Islet of Langerhans (tissue), 1 donor: ENCODE measurements at regions not wholly inside any gene's neighbourhood (a gene's known extent, or its start where the extent isn't known, plus 50 kb on each side); places are given as distances from the start of the nearest gene placed in this dataset.
A peak's percentile ranks its signal among the peaks of the same experiment; 100 is the strongest.

Source experiments
- FAIRE-seq: peaks from one replicate; lab custom pipeline; 2011; peaks lifted over from hg19 to GRCh38; lab: Jason Lieb, UNC

GRCh38 chr5:21694567-21694966 lies 1158.6 kb downstream of the CDH12 start:
- no peak for FAIRE-seq

- FAIRE-seq, result no peak
Observed at GRCh38 chr5:21693591-21693990, 1159.6 kb downstream of the CDH12 start.

DNA sequence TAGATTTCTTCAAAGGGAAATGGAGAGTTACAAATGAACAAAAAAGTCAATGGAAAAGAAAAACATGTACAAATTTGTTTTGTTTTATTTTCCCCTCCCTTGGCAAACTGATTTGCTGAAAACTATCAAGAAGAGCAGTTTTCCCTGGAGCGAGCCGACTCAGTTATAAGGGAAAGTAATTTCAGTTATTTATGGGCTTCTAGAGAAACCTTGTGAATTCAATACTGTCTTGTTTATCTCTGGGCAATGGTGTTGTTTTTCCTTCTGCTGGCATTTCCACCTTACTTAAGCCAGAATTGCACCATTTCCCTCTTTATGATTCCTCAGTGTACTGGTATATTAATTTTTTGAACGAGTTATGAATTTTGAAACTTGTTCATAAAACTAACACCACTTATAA lies 1163.6 kb downstream of the CDH12 start:
- no peak for FAIRE-seq

DNA sequence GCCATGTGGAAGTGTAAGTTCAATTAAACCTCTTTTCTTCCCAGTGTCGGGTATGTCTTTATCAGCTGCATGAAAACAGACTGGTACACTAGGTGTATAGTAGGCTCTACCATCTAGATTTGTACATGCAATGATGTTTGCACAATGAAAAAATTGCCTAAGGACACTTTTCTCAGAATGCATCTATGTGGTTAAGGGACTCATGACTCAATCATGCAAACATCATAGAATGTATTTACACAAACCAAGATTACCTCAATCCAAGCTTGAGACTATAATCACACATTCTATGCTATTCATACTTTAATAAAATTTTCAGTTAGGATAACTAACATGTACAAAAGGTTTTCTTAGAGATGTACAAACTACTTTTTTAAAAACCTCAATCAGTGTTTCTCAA lies 1164.5 kb downstream of the CDH12 start:
- no peak for FAIRE-seq

DNA sequence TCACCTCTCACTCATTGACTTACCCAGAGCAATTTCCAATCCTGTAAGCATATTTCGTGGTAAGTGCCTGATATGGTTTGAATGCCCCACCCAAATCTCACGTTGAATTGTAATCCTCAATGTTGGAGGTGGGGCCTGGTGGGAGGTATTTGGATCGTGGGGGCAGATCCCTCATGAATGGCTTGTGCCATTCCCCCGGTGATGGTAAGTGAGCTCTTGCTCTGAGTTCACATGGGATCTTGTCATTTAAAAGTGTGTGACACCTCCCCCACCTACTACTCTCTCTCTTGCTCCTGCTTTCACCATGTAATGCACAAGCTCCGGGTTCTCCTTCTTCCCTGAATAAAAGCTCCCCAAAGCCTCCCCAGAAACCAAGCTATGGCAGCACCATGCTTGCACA lies 1165.5 kb downstream of the CDH12 start:
- FAIRE-seq, result no peak

DNA sequence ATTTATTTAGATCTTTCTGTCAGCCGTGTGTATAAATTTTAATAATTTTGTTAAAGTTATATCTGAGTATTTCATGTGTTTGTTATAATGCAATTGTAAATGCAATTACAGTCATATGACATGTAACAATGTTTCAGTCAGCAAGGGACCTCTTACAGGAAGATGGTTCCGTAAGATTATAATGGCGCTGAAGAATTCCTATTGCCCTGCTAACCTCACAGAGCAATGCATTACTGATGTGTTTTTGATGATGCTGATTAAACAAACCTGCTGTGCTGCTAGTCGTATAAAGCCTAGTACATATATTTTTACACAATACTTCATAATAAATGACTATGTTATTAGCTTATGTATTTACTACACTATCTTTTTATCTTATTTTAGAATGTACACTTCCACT lies 1166.4 kb downstream of the CDH12 start:
- FAIRE-seq, result no peak

- no peak for FAIRE-seq
Observed at GRCh38 chr5:21685522-21685921, 1167.6 kb downstream of the CDH12 start.

DNA sequence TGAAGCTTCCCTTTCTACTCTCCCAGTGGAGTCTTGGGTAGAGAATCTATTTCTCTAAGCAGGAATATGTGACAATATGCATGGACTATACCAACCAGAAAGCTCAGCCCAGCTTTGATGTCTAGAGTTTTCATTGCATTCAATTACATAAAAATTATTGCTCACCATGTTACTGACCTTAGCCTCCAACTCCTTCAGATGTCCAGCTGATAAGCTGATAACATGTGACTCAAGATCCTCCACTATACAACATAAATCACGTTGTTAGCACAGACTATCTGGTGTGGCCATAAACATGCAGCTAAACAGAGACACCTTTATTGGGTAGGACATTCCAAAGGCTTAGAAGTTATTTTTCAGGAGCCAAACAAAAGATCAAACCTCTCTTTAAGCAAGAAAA lies 1168.2 kb downstream of the CDH12 start:
- no peak for FAIRE-seq

GRCh38 chr5:21681911-21682310 lies 1171.2 kb downstream of the CDH12 start:
- FAIRE-seq, result no peak

- no peak for FAIRE-seq
Observed at GRCh38 chr5:21680641-21681040, 1172.5 kb downstream of the CDH12 start.

GRCh38 chr5:21680196-21680595 lies 1172.9 kb downstream of the CDH12 start:
- no peak for FAIRE-seq

- no peak for FAIRE-seq
Observed at GRCh38 chr5:21678526-21678925, 1174.6 kb downstream of the CDH12 start.

DNA sequence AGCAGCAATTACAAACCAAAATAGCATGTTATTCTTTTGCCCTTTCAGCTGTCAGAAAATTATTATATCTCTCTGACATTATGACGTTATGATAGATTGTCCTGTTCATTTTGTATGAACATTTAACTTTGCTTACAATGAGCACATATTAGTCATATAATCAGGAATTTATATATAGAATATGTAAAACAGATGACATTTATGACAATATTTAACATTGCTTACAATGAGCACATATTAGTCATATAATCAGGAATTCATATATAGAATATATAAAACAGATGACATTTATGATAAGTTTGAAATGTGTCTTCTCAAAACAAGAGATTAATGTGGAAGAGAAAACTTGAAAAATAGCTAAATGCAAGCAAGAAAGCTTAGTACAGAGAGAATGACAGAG lies 1180.2 kb downstream of the CDH12 start:
- FAIRE-seq, result no peak

- no peak for FAIRE-seq
Observed at GRCh38 chr5:21672360-21672759, 1180.8 kb downstream of the CDH12 start.

DNA sequence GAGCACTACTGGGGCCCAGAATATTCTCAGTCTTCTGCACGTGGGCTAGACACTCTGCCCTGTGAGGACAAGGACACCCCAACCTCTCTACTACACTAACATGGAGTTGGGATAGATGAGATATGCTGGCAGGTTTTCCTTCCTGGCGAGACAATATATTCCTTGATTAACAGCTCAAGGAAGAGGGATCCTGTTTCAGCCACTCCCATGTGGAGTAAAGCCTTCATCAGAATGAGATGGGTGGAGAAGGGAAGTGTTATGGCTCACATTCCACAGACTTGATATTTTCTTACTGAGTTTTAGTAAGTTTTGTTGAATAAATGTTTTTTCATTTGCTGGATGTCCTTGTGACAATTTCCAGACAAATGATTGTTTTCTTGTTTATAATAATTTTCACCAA lies 1187.6 kb downstream of the CDH12 start:
- FAIRE-seq, result no peak

GRCh38 chr5:21663082-21663481 lies 1190.1 kb downstream of the CDH12 start:
- no peak for FAIRE-seq

DNA sequence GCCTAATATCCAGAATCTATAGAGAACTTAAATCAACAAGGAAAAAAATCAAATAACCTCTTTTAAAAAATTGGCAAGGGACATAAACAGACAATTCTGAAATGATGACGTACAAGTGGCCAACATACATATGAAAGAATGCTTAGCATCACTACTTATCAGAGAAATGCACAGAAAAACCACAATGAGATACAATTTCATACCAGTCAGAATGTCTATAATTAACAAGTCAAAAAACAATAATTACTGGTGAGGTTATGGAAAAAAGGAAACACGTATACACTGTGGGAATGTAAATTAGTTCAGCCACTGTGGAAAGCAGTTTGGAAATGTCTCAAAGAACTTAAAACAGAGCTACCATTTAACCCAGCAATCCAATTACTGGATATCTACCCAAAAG lies 1192.0 kb downstream of the CDH12 start:
- FAIRE-seq, result no peak

GRCh38 chr5:21654556-21654955 lies 1198.6 kb downstream of the CDH12 start:
- no peak for FAIRE-seq

DNA sequence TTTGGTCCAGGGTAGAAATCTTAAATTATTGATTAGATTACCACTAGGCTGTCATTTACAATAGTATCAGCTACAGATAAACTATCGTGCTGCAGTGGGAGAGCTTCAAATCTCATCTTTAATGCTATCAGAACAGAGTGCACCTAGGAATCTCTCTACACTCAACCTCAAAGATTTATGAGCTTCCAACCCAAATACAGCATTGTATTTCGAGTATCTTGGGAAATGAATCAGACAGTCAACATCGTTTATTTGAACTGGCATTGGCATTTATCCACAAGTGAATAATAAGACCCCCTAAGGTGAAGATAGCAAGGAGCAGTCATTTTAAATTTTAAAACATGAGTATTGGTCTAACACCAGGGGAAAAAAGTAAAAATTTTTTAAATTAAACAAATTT lies 1203.2 kb downstream of the CDH12 start:
- no peak for FAIRE-seq

DNA sequence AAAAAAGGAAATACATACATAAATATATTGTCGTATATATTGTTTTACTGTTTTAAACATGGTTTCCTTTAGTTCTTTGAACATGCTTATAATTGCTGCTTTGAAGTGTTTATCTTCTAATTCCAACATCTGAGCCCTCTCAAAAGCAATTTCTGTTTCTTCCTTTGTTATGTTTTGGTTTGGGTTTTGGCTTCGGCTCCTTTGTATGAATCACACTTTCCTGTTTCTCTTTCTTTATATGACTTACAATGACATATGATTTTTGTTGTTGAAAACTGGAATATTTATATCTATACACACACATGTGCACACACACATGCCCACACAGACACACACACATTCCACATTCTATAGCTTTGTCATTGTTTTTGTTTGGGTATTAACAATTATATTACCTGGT lies 1206.7 kb downstream of the CDH12 start:
- no peak for FAIRE-seq

- FAIRE-seq, result peak; percentile 38
Observed at GRCh38 chr5:21644032-21644431, 1209.1 kb downstream of the CDH12 start.

DNA sequence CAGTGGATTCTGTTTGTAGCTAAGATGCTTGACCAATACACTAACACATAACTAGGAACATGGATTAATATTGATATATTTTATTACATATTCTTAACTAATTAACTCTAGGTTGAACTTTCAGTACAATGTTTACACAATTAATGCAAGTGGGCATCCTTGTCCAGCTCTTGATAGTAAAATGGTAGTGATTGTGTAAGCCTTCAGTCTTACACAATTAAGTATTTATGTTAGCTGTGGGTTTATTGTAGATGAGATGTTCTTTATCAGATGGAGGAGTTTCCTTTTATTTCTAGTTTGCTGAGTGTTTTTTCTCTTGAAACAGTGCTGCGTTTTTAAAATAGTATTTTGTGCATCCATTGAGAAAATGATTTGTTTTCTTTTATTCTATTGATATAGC lies 1210.8 kb downstream of the CDH12 start:
- FAIRE-seq, result no peak

DNA sequence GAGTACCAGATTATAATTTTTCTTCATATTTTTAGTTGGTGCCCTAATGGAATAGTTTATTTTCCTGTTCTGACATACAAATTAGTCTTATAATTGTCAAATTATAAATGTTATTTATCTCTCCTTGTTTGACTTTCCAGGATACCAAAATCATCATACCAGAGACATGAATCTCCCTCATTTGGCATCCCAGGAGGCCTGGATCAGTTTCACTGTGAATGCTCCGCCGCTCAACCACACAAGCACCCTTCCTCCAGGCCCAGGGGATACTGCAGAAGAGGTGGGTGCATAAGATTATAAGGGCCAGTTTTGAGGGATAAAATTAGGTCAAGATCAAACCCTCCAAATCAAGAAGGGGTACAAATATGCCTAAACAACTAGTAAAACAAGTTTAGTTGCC lies 1229.3 kb downstream of the CDH12 start:
- no peak for FAIRE-seq

GRCh38 chr5:21615195-21615765 lies 1237.9 kb downstream of the CDH12 start:
- FAIRE-seq, result no peak

- no peak for FAIRE-seq
Observed at GRCh38 chr5:21613971-21614488, 1239.1 kb downstream of the CDH12 start.
